Left lung (tissue), 4 donors: ENCODE measurements at regions not wholly inside any gene's neighbourhood (a gene's known extent, or its start where the extent isn't known, plus 50 kb on each side); places are given as distances from the start of the nearest gene placed in this dataset.

Experiments used
- ATAC-seq: fragments of 200-7000 bp; cut with Tn5 transposase; one replicate; pipeline ENCODE4 v1.9.1; 2020; ENCODE audit warnings: moderate library complexity
- DNase-seq, 4 donors: peaks; one replicate each; pipeline ENCODE4 v3.0.0-alpha.2; 2013 to 2020
- H3K27ac ChIP-seq, 2 donors: fragments of 200-600 bp; sonication (generic) in 1 of 2; one replicate each; pipeline versions ENCODE4 v1.5.0 to v1.8.0; 2020 to 2021
- H3K27me3 ChIP-seq, 2 donors: fragments of 200-600 bp; sonication (generic) in 1 of 2; one replicate each; pipeline versions ENCODE4 v1.5.0 to v1.8.0; 2020 to 2021
- H3K36me3 ChIP-seq, 2 donors: fragments of 200-600 bp; sonication (generic) in 1 of 2; one replicate each; pipeline versions ENCODE4 v1.5.0 to v1.8.0; 2020 to 2021
- H3K4me1 ChIP-seq, 2 donors: fragments of 200-600 bp; one replicate each; pipeline ENCODE4 v1.8.0; 2021
- H3K4me3 ChIP-seq, 2 donors: fragments of 200-600 bp; sonication (generic) in 1 of 2; one replicate each; pipeline versions ENCODE4 v1.5.0 to v1.8.0; 2020 to 2021; ENCODE audit warnings: mild to moderate bottlenecking in 1 of 2
- H3K9me3 ChIP-seq, 2 donors: fragments of 200-600 bp; sonication (generic) in 1 of 2; one replicate each; pipeline versions ENCODE4 v1.5.0 to v1.8.0; 2020 to 2021
- intact Hi-C, 2 donors: fragments of 100-400 bp; cut with DNase I; formaldehyde crosslinking; loops; one replicate each; pipeline versions ENCODE4 v1.11.2 to v1.14.2; 2022
- TF ChIP-seq, protein P1 (sequence below), 2 donors: fragments of 200-600 bp; sonication (generic) in 1 of 2; IDR thresholded peaks; one replicate each; pipeline versions ENCODE4 v1.5.0 to v1.8.0; 2021; ENCODE audit warnings: antibody characterized with exemption in 2 of 2
- donor health status: DM: no; HTN: yes; CAD: no.
- donor health status: DM: no; HTN: no; CAD: no.

DNA sequence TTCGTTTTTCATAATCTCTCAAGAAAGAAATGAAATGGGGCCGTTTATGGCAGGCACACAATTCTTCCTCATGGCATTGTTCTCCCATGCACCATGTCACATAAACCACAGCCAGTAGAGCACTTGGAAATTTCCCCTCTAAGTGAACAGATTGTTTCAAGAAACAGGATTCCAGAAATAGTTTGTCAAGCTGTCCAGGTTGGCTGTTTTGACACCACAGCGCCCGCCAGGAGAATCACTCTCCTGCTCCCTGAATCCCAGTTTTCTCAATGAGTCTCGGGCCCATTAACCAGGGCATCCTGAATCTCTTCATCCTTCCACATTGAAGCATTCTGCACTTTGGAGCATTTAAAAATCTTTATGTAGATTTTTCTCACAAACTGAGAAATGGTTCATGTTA, 172.2 kb upstream of the NEBL start:
- H3K4me1 ChIP-seq, result no peaks in the 10 kb centered on the region
- no peak overlapping the region for H3K4me3 ChIP-seq
- H3K27me3 ChIP-seq, result no peaks in the 10 kb centered on the region
- DNase-seq, result no peak
- TF ChIP-seq, protein P1, sequence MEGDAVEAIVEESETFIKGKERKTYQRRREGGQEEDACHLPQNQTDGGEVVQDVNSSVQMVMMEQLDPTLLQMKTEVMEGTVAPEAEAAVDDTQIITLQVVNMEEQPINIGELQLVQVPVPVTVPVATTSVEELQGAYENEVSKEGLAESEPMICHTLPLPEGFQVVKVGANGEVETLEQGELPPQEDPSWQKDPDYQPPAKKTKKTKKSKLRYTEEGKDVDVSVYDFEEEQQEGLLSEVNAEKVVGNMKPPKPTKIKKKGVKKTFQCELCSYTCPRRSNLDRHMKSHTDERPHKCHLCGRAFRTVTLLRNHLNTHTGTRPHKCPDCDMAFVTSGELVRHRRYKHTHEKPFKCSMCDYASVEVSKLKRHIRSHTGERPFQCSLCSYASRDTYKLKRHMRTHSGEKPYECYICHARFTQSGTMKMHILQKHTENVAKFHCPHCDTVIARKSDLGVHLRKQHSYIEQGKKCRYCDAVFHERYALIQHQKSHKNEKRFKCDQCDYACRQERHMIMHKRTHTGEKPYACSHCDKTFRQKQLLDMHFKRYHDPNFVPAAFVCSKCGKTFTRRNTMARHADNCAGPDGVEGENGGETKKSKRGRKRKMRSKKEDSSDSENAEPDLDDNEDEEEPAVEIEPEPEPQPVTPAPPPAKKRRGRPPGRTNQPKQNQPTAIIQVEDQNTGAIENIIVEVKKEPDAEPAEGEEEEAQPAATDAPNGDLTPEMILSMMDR (IDR thresholded peaks at IDR 0.05), result no peak
- H3K27ac ChIP-seq, result no peak overlapping the region
- intact Hi-C loops, result no loop called here
- H3K36me3 ChIP-seq, result no peaks in the 10 kb centered on the region
- H3K9me3 ChIP-seq, result no peaks in the 10 kb centered on the region
- ATAC-seq, result no peak

DNA sequence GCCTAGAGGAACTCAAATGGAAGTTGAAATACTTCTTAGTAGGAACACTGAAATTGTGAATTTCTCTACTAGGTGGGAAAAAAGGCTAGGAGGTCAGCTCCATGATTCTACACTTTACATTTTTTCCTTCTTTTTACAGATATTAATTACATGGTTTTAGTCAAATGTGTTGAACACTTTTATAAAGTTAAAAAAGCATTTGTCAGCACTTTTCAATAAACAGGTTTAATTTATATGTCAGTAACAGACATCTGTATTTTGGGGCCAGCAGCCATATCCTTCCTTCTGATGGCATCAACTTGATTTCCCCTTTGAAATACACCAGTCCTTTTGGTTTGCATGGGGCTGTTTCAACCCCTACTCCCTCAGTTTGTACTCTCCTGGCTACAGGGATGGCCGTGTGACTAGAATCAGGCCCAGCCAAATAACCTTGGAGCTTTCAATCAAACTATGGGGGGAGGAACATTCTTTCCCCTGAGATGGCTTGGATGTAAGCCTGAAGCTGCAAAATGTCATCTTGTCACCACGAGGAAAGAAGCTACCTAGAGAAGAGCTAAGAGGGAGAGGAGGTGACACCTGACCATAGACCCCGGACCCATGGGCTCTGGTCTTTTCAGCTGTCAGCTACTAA, 171.0 kb upstream of the NEBL start:
- TF ChIP-seq, protein P1 (IDR thresholded peaks at IDR 0.05), result no peak
- Histone ChIP-seq H3K9me3 (no peaks in the 10 kb centered on the region), H3K27me3 (no peaks in the 10 kb centered on the region), H3K4me3 (no peak overlapping the region), H3K27ac (no peak overlapping the region), H3K4me1 (no peaks in the 10 kb centered on the region), H3K36me3 (no peaks in the 10 kb centered on the region)
- no peak for DNase-seq
- intact Hi-C loops, result no loop called here
- ATAC-seq, result no peak

- TF ChIP-seq, protein P1 (IDR thresholded peaks at IDR 0.05), result no peak
- intact Hi-C loops, result no loop called here
- ATAC-seq (no peak), DNase-seq (no peak)
- Histone ChIP-seq H3K9me3 (no peaks in the 10 kb centered on the region), H3K4me1 (no peaks in the 10 kb centered on the region), H3K36me3 (no peaks in the 10 kb centered on the region), H3K27me3 (no peaks in the 10 kb centered on the region), H3K27ac (no peak overlapping the region), H3K4me3 (no peak overlapping the region)
Measured at GRCh38 chr10:21065621-21066248, 168.6 kb upstream of the NEBL start.

GRCh38 chr10:21061982-21062381, 164.9 kb upstream of the NEBL start:
- ATAC-seq (no peak), DNase-seq (no peak)
- H3K36me3 ChIP-seq, result no peaks in the 10 kb centered on the region
- no peaks in the 10 kb centered on the region for H3K27me3 ChIP-seq
- no peak overlapping the region for H3K4me3 ChIP-seq
- TF ChIP-seq, protein P1 (IDR thresholded peaks at IDR 0.05), result no peak
- peaks cover 0 to 13% of the 10 kb centered on the region in 2 donors for H3K9me3 ChIP-seq
- no peaks in the 10 kb centered on the region for H3K4me1 ChIP-seq
- intact Hi-C loops, result no loop called here
- no peak overlapping the region for H3K27ac ChIP-seq

- DNase-seq (no peak), ATAC-seq (no peak)
- TF ChIP-seq, protein P1 (IDR thresholded peaks at IDR 0.05), result no peak
- Histone ChIP-seq H3K36me3 (no peaks in the 10 kb centered on the region), H3K9me3 (peaks cover 0 to 13% of the 10 kb centered on the region in 2 donors), H3K27me3 (no peaks in the 10 kb centered on the region), H3K4me1 (no peaks in the 10 kb centered on the region), H3K4me3 (no peak overlapping the region), H3K27ac (no peak overlapping the region)
- intact Hi-C loops, result no loop called here
Measured at GRCh38 chr10:21061184-21061583, 164.1 kb upstream of the NEBL start.
